Coronary artery (tissue), 2 donors: ENCODE measurements at regions not wholly inside any gene's neighbourhood (a gene's known extent, or its start where the extent isn't known, plus 50 kb on each side); places are given as distances from the start of the nearest gene placed in this dataset.

Experiments used
- DNase-seq: peaks from one replicate; pipeline ENCODE4 v3.0.0-alpha.2; 2017; ENCODE audit warnings: low spot score
- H3K27ac ChIP-seq, 2 donors: fragments of 200-600 bp; sonication (generic); one replicate each; pipeline ENCODE4 v1.5.1; 2016 to 2019
- H3K4me3 ChIP-seq: fragments of 200-600 bp; sonication (generic); 2 replicates; pipeline ENCODE4 v1.5.1; 2016; ENCODE audit warnings: mild to moderate bottlenecking, moderate library complexity
- CTCF ChIP-seq: fragments of 200-600 bp; sonication (generic); IDR thresholded peaks from one replicate; pipeline ENCODE4 v1.5.1; 2019; ENCODE audit warnings: antibody characterized with exemption

DNA sequence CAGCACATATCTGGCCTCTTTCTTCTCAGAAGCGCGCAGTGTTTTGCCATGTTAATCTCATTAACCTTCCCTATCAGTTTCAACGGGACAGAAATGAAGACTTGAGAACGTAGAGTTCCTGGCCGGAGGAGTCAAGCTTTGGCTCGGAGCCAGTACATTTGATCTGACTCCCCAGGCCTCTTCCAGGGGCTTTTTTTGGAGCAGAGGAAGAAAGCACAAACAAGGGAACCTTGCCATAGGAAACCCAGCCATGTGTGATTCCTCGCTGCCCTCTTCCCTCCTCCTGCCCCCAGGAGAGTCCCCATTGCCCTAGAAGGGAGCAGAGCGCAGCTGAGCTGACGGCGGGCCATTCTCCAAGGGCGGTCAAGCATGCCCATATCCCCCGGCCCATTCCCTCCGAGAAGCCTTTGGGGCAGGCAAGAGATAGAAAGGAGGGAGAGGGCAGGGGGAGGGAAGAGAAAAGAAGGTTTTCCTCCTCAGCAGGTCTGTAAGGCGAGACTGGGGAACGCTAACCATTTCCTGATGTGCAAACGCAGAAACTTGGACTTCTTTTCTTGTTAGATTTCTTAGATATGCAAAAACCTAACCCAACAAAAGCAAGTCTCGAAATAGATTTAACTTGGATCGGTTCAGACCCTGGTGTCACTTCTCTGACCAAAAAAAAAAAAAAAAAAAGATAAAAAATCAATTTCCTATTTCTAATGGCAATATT is 63.7 kb upstream of the POU3F3 start:
- DNase-seq, result no peak
- TF ChIP-seq CTCF, result no peak
- H3K27ac ChIP-seq, result no peak overlapping the region
- H3K4me3 ChIP-seq, result no peak overlapping the region

DNA sequence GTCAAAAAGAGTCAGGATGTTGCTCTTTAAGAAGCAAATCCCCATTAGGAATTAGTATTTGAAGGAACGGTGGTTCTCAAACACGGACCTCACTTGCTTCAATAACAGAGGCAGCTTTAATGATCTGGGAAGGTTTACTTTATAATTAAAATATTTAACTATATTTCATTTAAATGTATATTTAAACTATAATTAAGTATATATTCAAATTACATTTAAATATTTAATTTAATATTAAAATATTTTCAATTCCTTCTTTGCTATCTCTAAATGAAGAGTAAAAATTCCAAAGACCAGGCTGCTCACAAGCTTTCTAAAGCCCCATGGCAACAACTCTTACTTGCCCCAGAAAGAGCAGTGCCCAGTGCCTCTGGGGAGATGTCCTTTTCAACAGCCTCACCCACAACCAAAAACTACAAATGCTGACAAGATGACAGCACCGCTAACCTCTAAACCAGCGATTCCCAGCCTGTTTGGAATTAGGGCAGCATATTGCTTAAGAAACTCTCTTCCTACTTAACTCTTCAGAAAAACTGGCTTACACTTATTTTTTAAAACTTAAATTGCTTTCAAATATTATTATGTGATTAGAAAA is 62.9 kb upstream of the POU3F3 start:
- no peak for DNase-seq
- no peak for TF ChIP-seq CTCF
- Histone ChIP-seq H3K27ac (no peak overlapping the region), H3K4me3 (no peak overlapping the region)

GRCh38 chr2:104793966-104794365 is 59.9 kb upstream of the POU3F3 start:
- no peak overlapping the region for H3K4me3 ChIP-seq
- no peak for DNase-seq
- no peak for TF ChIP-seq CTCF
- no peak overlapping the region for H3K27ac ChIP-seq

DNA sequence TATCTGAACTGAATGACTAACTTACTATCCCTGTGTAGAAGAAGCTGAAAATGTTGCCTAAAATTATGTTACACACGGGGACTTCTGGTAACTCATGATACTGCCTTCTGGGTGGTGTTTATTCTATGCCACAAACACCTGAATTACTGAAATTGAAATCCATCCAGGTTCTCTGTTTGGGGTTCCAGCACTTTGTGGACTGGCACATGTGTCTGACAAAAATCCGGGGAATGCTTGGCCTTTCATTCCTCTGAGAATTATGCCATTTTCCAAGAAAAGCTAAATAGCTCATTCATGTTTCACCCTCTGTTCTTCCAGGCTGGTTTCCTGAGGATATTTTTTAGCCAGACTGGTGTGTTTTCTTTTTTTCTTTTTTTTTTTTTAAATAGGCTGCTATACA is 59.5 kb upstream of the POU3F3 start:
- Histone ChIP-seq H3K27ac (no peak overlapping the region), H3K4me3 (no peak overlapping the region)
- no peak for TF ChIP-seq CTCF
- no peak for DNase-seq
